ENCODE measurements at regions not wholly inside any gene's neighbourhood (a gene's known extent, or its start where the extent isn't known, plus 50 kb on each side); places are given as distances from the start of the nearest gene placed in this dataset.

GRCh38 chr16:59163371-59164055, 429.4 kb upstream of the GOT2 start:
- Mint-ChIP-seq H3K4me1 (no peaks in the 10 kb centered on the region), H3K27ac (no peak overlapping the region), H3K36me3 (no peaks in the 10 kb centered on the region), H3K27me3 (ENCODE audit: low read depth) (peaks cover 11% of the 10 kb centered on the region), H3K9me3 (no peaks in the 10 kb centered on the region), H3K4me3 (no peak overlapping the region)
- TF ChIP-seq CTCF (IDR thresholded peaks at IDR 0.05; ENCODE audit: unreplicated experiment) = no peak
- DNase-seq (ENCODE audit: low spot score in 2 of 2, unreplicated experiment in 2 of 2) = no peak

- H3K4me1 Mint-ChIP-seq = no peaks in the 10 kb centered on the region
- peaks cover 11% of the 10 kb centered on the region for H3K27me3 Mint-ChIP-seq (ENCODE audit: low read depth)
- TF ChIP-seq CTCF (IDR thresholded peaks at IDR 0.05; ENCODE audit: unreplicated experiment) = no peak
- no peaks in the 10 kb centered on the region for H3K9me3 Mint-ChIP-seq
- no peak for DNase-seq (ENCODE audit: low spot score in 2 of 2, unreplicated experiment in 2 of 2)
- H3K4me3 Mint-ChIP-seq = no peak overlapping the region
- H3K27ac Mint-ChIP-seq = no peak overlapping the region
- no peaks in the 10 kb centered on the region for H3K36me3 Mint-ChIP-seq
Observed at GRCh38 chr16:59161679-59162078, 427.6 kb upstream of the GOT2 start.

- Mint-ChIP-seq H3K27ac (no peak overlapping the region), H3K4me3 (no peak overlapping the region), H3K27me3 (ENCODE audit: low read depth) (peaks cover 13% of the 10 kb centered on the region), H3K9me3 (no peaks in the 10 kb centered on the region), H3K36me3 (no peaks in the 10 kb centered on the region), H3K4me1 (no peaks in the 10 kb centered on the region)
- no peak for DNase-seq (ENCODE audit: low spot score in 2 of 2, unreplicated experiment in 2 of 2)
- TF ChIP-seq CTCF (IDR thresholded peaks at IDR 0.05; ENCODE audit: unreplicated experiment) = no peak
Observed at GRCh38 chr16:59154295-59154694, 420.2 kb upstream of the GOT2 start.

GRCh38 chr16:59148769-59149155, 414.6 kb upstream of the GOT2 start:
- H3K9me3 Mint-ChIP-seq = no peaks in the 10 kb centered on the region
- no peak for TF ChIP-seq CTCF (IDR thresholded peaks at IDR 0.05; ENCODE audit: unreplicated experiment)
- no peaks in the 10 kb centered on the region for H3K4me1 Mint-ChIP-seq
- no peaks in the 10 kb centered on the region for H3K36me3 Mint-ChIP-seq
- peaks cover 11% of the 10 kb centered on the region for H3K27me3 Mint-ChIP-seq (ENCODE audit: low read depth)
- no peak overlapping the region for H3K27ac Mint-ChIP-seq
- DNase-seq (ENCODE audit: low spot score in 2 of 2, unreplicated experiment in 2 of 2) = no peak
- H3K4me3 Mint-ChIP-seq = no peak overlapping the region

- Mint-ChIP-seq H3K27me3 (ENCODE audit: low read depth) (peaks cover 11% of the 10 kb centered on the region), H3K4me3 (no peak overlapping the region), H3K36me3 (no peaks in the 10 kb centered on the region), H3K4me1 (no peaks in the 10 kb centered on the region), H3K27ac (no peak overlapping the region), H3K9me3 (no peaks in the 10 kb centered on the region)
- DNase-seq (ENCODE audit: low spot score in 2 of 2, unreplicated experiment in 2 of 2) = no peak
- no peak for TF ChIP-seq CTCF (IDR thresholded peaks at IDR 0.05; ENCODE audit: unreplicated experiment)
Observed at GRCh38 chr16:59148056-59148768, 414.1 kb upstream of the GOT2 start.
